SK-N-SH treated with all-trans-retinoic acid at 6 μM for 48 hours (cell line): ENCODE measurements at regions not wholly inside any gene's neighbourhood (a gene's known extent, or its start where the extent isn't known, plus 50 kb on each side); places are given as distances from the start of the nearest gene placed in this dataset.

Source experiments
- ARNTL ChIP-seq: fragments of 450-650 bp; formaldehyde crosslinking; IDR thresholded peaks from 2 replicates; pipeline ENCODE4 v1.5.0; 2020; ENCODE audit warnings: low read depth, mild to moderate bottlenecking, moderate library complexity, borderline replicate concordance
- OSR1 ChIP-seq: fragments of 250-450 bp; sonication (Bioruptor Pico); IDR thresholded peaks from 2 replicates; pipeline ENCODE4 v1.8.0; 2022; ENCODE audit warnings: moderate library complexity, mild to moderate bottlenecking, inconsistent platforms
- TCF4 ChIP-seq: fragments of 250-450 bp; sonication (Bioruptor Pico); IDR thresholded peaks from 2 replicates; pipeline ENCODE4 v1.8.0; 2021; ENCODE audit warnings: mild to moderate bottlenecking, moderate library complexity, borderline replicate concordance
- ZNF565 ChIP-seq: fragments of 450-650 bp; formaldehyde crosslinking; conservative IDR thresholded peaks from 2 replicates; pipeline ENCODE4 v1.5.0; 2020; ENCODE audit warnings: low read depth, mild to moderate bottlenecking, moderate library complexity

- TF ChIP-seq ZNF565 (CRISPR knock-in tag) (no peak), OSR1 (CRISPR knock-in tag) (no peak), TCF4 (CRISPR knock-in tag) (no peak), ARNTL (CRISPR knock-in tag) (no peak)
Observed at GRCh38 chr5:52521236-52521635, 266.5 kb upstream of the ITGA1 start.
